ENCODE measurements at regions not wholly inside any gene's neighbourhood (a gene's known extent, or its start where the extent isn't known, plus 50 kb on each side); places are given as distances from the start of the nearest gene placed in this dataset.

GRCh38 chr21:26708223-26708800 lies 135.2 kb upstream of the CYYR1 start:
- TF ChIP-seq POLR2A (IDR thresholded peaks at IDR 0.05) (no peak), CTCF (IDR thresholded peaks at IDR 0.05) (no peak)
